Activated naive CD4-positive, alpha-beta T cell treated with anti-CD3 and anti-CD28 coated beads, Interleukin-2, amount 10 ng/mL, durations not matched to agents 7 days and 5 days (primary cell): ENCODE measurements at regions not wholly inside any gene's neighbourhood (a gene's known extent, or its start where the extent isn't known, plus 50 kb on each side); places are given as distances from the start of the nearest gene placed in this dataset.

ENCODE experiments used
- CTCF ChIA-PET: fragments of 350-600 bp; sonication (Branson Sonifier 250); formaldehyde crosslinking; loops from one replicate; lab custom pipeline; 2021; ENCODE audit warnings: antibody characterized with exemption; lab: Charles Lee
- DNase-seq: peaks from one replicate; pipeline ENCODE4 v3.0.0-alpha.2; 2020
- H3K27ac Mint-ChIP-seq: one replicate; pipeline ENCODE4 v1.8.0; 2021; ENCODE audit warnings: mild to moderate bottlenecking, moderate library complexity, mixed read lengths
- H3K27me3 Mint-ChIP-seq: one replicate; pipeline ENCODE4 v1.8.0; 2021; ENCODE audit warnings: mild to moderate bottlenecking, mixed read lengths
- H3K36me3 Mint-ChIP-seq: one replicate; pipeline ENCODE4 v1.8.0; 2021; ENCODE audit warnings: mixed read lengths
- H3K4me1 Mint-ChIP-seq: one replicate; pipeline ENCODE4 v1.8.0; 2021; ENCODE audit warnings: mixed read lengths
- H3K4me3 Mint-ChIP-seq: one replicate; pipeline ENCODE4 v1.8.0; 2021; ENCODE audit warnings: mild to moderate bottlenecking, moderate library complexity, mixed read lengths
- H3K9me3 Mint-ChIP-seq: one replicate; pipeline ENCODE4 v1.8.0; 2021; ENCODE audit warnings: mixed read lengths

DNA sequence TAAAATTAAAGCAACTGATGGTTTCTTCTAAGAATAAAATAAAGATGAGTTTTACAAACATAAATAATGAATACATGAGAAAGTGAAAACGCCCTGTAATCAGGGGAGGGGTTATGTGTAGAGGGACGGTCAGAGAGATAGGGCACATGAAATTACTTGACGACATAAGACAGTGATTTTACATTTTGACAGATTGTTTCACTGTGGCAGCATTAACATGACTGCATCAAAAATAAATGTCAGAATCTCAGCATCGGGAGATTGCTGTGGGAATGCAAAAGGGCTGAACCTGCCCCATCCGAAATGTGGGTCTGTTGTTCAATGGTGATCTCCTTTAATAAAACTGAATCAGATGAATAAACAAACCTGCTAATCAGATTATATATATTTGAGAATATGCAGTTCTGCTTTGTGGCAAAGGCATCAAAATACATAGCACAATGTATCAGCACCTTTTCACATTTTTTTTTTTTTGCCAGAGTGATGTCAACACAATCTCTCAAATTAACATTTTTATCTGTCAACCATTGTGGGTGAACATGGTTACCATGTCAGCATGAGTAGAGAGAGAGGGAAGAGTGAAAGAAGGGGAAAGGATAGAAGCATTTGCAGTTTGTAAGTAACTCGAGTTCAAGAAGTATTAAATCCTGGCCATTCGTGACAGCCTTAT, 177.1 kb upstream of the MAN1A1 start:
- CTCF ChIA-PET, result no interaction called here
- DNase-seq, result no peak
- Mint-ChIP-seq H3K27ac (no peak overlapping the region), H3K36me3 (no peaks in the 10 kb centered on the region), H3K4me3 (no peak overlapping the region), H3K4me1 (no peaks in the 10 kb centered on the region), H3K27me3 (peaks cover 5% of the 10 kb centered on the region), H3K9me3 (no peaks in the 10 kb centered on the region)

- Mint-ChIP-seq H3K4me3 (no peak overlapping the region), H3K27me3 (peaks cover 5% of the 10 kb centered on the region), H3K9me3 (no peaks in the 10 kb centered on the region), H3K36me3 (no peaks in the 10 kb centered on the region), H3K27ac (no peak overlapping the region), H3K4me1 (no peaks in the 10 kb centered on the region)
- CTCF ChIA-PET, result no interaction called here
- DNase-seq, result no peak
Measured at GRCh38 chr6:119524410-119524809, 174.8 kb upstream of the MAN1A1 start.

DNA sequence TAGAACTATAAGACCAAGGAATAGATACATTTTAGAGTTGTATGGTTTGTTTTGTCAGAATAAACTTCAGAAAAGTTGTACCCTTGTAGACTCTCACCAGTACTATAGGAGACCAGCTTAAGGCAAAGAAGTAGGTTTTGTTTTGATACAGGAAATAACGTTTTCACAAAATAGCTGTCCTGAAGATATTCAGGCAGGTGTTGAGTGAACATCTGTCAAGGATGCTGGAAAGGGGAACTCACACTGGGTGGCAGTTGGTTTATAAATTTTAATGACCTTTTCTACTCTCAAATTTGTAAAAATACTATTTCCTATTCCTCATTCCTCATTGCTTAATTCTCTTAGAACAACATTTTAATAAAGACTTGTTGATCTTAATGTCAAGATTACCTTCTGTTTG, 174.0 kb upstream of the MAN1A1 start:
- CTCF ChIA-PET, result no interaction called here
- H3K36me3 Mint-ChIP-seq, result no peaks in the 10 kb centered on the region
- no peaks in the 10 kb centered on the region for H3K27me3 Mint-ChIP-seq
- no peak overlapping the region for H3K4me3 Mint-ChIP-seq
- H3K9me3 Mint-ChIP-seq, result no peaks in the 10 kb centered on the region
- H3K27ac Mint-ChIP-seq, result no peak overlapping the region
- no peaks in the 10 kb centered on the region for H3K4me1 Mint-ChIP-seq
- no peak for DNase-seq

GRCh38 chr6:119521251-119521650, 171.7 kb upstream of the MAN1A1 start:
- DNase-seq, result no peak
- Mint-ChIP-seq H3K36me3 (no peaks in the 10 kb centered on the region), H3K4me3 (no peak overlapping the region), H3K27me3 (no peaks in the 10 kb centered on the region), H3K9me3 (no peaks in the 10 kb centered on the region), H3K4me1 (no peaks in the 10 kb centered on the region), H3K27ac (no peak overlapping the region)
- CTCF ChIA-PET, result no interaction called here

DNA sequence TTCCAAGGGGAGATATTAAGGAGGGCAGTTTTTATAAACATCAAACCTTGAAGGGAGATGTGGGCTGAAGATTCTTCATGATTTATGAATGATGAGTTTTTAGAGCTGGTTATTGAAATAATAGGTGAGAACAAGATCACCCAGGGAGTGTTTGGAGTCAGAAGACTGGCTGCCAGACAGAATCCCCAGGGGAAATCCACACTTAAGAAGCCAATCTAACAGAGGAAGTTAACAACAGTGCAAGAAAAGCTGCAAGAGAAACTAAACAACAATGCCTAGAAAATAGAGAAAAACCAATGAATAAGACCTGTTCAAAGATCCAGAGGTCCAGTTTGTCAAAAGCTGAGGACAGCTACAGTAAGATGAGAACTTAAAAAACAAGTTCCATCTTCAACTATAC, 167.9 kb upstream of the MAN1A1 start:
- CTCF ChIA-PET, result no interaction called here

DNA sequence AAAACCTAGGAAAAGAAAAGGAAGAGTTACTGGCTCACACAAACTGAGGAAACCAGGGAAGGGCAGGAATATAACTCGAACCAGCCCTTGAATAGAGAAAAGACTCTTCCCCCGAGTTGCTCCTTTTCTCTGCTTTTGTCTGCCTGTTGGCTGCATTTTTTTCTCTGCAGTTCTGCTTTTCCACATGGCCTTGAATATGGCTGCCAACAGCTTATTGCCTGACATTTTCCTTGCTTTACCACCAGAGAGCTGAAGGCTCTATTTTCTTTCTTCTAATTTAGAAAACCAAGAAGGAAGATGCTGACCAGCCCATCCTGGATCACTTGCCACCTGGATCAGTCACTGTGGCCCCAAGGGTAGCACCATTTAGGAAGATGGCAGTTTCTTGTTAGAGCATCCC, 164.8 kb upstream of the MAN1A1 start:
- no peak overlapping the region for H3K27ac Mint-ChIP-seq
- CTCF ChIA-PET, result no interaction called here
- no peaks in the 10 kb centered on the region for H3K9me3 Mint-ChIP-seq
- H3K36me3 Mint-ChIP-seq, result no peaks in the 10 kb centered on the region
- peaks cover 12% of the 10 kb centered on the region for H3K27me3 Mint-ChIP-seq
- DNase-seq, result no peak
- H3K4me1 Mint-ChIP-seq, result no peaks in the 10 kb centered on the region
- no peak overlapping the region for H3K4me3 Mint-ChIP-seq

More for the DNA sequence above, 167.9 kb upstream of the MAN1A1 start:
- H3K36me3 Mint-ChIP-seq, result no peaks in the 10 kb centered on the region
- H3K4me3 Mint-ChIP-seq, result no peak overlapping the region
- H3K9me3 Mint-ChIP-seq, result no peaks in the 10 kb centered on the region
- DNase-seq, result no peak
- H3K27ac Mint-ChIP-seq, result no peak overlapping the region
- H3K27me3 Mint-ChIP-seq, result peaks cover 12% of the 10 kb centered on the region
- no peaks in the 10 kb centered on the region for H3K4me1 Mint-ChIP-seq

DNA sequence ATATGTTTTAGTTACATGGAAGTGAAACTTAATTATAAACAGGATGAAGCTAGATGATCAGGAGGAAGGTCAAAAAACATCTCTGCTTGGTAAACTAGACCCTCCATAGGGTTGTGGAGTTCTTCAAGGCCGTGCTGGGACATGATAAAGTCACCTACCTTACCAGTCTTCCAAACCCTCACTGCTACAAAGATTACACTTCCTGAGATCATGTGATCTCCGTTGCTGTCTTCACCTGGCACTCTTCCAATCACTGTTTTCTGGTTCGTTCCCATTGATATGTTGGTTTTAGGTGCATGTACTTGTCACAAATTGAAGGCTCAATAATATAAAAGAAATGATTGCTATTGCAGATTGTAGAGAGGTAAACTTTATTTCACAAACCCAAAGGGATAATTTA, 161.5 kb upstream of the MAN1A1 start:
- Mint-ChIP-seq H3K27me3 (peaks cover 12% of the 10 kb centered on the region), H3K36me3 (no peaks in the 10 kb centered on the region), H3K27ac (no peak overlapping the region), H3K4me1 (no peaks in the 10 kb centered on the region), H3K9me3 (no peaks in the 10 kb centered on the region), H3K4me3 (no peak overlapping the region)
- no peak for DNase-seq
- CTCF ChIA-PET, result no interaction called here

DNA sequence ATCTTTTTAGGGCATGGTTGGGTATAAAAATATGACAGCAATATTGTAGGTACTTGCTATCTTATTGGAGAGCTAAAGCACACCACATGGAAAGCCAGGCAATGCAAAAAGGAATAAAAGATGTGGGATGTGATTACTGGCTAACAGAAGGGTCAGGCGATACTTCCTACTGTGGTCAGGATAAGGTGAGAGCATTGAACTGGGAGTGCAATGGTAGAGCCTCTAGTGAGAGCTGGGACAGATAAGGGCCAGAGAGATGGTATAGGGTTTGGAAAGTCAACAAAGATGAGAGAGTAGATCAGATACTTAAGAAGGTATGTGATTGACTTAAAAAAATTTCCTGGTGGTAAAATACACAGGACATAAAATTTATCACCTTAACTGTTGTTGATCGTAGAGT, 160.7 kb upstream of the MAN1A1 start:
- H3K36me3 Mint-ChIP-seq, result no peaks in the 10 kb centered on the region
- H3K27ac Mint-ChIP-seq, result no peak overlapping the region
- CTCF ChIA-PET, result no interaction called here
- no peak for DNase-seq
- no peak overlapping the region for H3K4me3 Mint-ChIP-seq
- H3K4me1 Mint-ChIP-seq, result no peaks in the 10 kb centered on the region
- H3K9me3 Mint-ChIP-seq, result no peaks in the 10 kb centered on the region
- H3K27me3 Mint-ChIP-seq, result peaks cover 12% of the 10 kb centered on the region

DNA sequence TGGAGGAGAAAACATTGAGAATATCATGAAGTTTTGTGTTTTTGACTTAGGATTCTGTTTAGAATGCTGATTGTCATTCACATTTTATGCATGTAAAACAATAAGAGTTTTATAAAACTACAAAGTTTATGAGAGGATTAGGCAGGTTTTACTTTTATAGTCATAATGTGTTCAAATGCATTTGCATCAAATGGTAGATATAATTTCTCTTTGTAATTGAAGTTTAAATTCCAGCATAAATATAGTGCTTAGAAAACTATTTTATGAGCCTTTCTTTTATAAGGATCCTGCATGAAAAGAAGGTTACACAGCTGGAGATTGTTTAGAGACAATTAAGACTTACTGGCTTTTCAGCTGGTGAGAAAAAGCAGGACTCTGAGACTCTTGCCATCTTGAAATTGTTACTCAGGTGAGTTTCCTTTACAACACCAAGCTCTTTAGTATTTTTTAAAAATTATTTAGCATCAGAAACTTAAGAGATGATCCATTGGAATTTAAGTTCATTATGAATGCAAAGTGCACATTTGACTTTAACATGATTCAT, 157.1 kb upstream of the MAN1A1 start:
- no peak overlapping the region for H3K4me3 Mint-ChIP-seq
- H3K9me3 Mint-ChIP-seq, result no peaks in the 10 kb centered on the region
- no peaks in the 10 kb centered on the region for H3K4me1 Mint-ChIP-seq
- no peak for DNase-seq
- H3K27ac Mint-ChIP-seq, result no peak overlapping the region
- CTCF ChIA-PET, result no interaction called here
- peaks cover 7% of the 10 kb centered on the region for H3K27me3 Mint-ChIP-seq
- no peaks in the 10 kb centered on the region for H3K36me3 Mint-ChIP-seq

DNA sequence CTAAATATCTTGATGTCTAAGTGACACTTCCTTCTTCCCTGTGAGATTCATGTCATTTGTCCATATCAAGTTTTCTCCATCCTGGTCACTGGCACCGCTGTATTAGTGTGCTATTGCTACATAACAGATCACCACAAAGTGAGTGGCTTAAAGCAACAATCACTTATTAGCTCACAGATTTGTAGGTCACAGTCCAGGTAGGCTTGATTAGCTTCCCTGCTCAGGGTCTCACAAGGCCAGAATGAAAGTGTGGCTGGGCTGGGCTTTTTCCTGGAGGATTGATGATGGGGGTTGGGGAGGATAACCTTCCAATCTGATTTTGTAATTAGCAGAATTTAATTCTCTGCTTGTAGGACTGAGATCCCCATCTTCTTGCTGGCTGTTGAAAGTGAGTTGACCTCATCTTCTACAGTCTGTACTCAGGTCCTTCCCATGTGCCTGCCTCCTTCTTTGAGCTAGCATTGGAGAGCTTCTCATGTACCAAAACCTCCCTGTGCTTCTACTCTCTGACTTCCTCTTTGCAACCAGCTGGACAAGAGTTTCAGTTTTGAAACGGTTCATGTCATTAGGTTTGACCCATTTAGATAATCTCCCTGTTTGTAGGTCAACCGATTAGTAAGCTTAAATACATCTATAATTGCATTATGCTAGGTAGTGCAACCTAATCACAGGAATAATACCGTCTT, 152.4 kb upstream of the MAN1A1 start:
- Mint-ChIP-seq H3K4me1 (no peaks in the 10 kb centered on the region), H3K4me3 (no peak overlapping the region), H3K9me3 (no peaks in the 10 kb centered on the region), H3K36me3 (no peaks in the 10 kb centered on the region), H3K27ac (no peak overlapping the region), H3K27me3 (peaks cover 11% of the 10 kb centered on the region)
- CTCF ChIA-PET, result no interaction called here
- DNase-seq, result no peak

- Mint-ChIP-seq H3K27me3 (peaks cover 16% of the 10 kb centered on the region), H3K4me3 (no peak overlapping the region), H3K4me1 (no peaks in the 10 kb centered on the region), H3K27ac (no peak overlapping the region), H3K36me3 (no peaks in the 10 kb centered on the region), H3K9me3 (no peaks in the 10 kb centered on the region)
- CTCF ChIA-PET, result no interaction called here
- no peak for DNase-seq
Measured at GRCh38 chr6:119499797-119500196, 150.2 kb upstream of the MAN1A1 start.

GRCh38 chr6:119497988-119498727, 148.6 kb upstream of the MAN1A1 start:
- Mint-ChIP-seq H3K4me1 (no peaks in the 10 kb centered on the region), H3K4me3 (no peak overlapping the region), H3K36me3 (no peaks in the 10 kb centered on the region), H3K27me3 (peaks cover 25% of the 10 kb centered on the region), H3K9me3 (no peaks in the 10 kb centered on the region), H3K27ac (no peak overlapping the region)
- no peak for DNase-seq
- CTCF ChIA-PET, result no interaction called here

DNA sequence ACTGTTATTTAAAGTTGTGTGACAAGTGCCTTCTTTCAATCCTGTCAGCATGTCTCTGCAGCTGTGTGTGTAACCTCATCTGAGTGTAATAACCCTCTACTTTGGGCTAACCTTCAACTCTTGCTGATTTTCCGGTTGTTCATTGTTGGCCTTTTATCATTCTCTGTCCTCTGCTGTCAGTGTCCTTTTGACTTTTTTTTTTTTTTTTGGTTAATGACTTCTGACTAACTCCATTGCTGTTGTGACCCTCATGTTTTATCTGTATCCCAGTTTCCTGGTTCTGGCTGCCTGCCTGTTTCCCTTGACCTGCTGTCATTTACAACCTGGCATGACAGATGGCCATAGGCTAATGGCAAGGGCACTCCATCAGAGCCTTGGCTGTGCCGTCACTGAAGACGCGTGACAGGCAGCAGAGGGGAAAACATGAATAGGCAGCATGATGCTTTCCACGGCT, 145.7 kb upstream of the MAN1A1 start:
- Mint-ChIP-seq H3K27ac (no peak overlapping the region), H3K9me3 (no peaks in the 10 kb centered on the region), H3K4me3 (no peak overlapping the region), H3K27me3 (peaks cover 25% of the 10 kb centered on the region), H3K4me1 (peaks cover 11% of the 10 kb centered on the region), H3K36me3 (peaks cover 2% of the 10 kb centered on the region)
- CTCF ChIA-PET, result no interaction called here
- DNase-seq, result no peak

DNA sequence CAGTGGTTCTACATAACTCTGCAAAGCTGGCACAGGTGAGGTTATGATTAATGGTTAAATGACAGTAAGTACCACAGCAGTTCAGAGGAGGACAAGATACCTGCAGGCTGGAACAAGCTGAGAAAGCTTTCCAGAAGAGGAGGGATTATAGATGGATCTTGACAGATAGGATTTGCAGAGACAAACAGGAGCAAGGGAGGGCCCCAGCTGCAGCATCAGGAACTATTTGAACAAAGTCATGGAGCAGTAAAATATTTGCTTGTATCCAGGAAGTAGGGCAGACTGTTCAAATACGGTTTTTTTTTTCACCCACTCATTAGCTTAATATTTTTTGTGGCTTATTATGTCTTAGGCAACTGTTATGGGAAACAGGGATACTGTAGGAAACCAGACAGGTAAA, 144.4 kb upstream of the MAN1A1 start:
- Mint-ChIP-seq H3K4me1 (peaks cover 24% of the 10 kb centered on the region), H3K27ac (no peak overlapping the region), H3K4me3 (no peak overlapping the region), H3K9me3 (no peaks in the 10 kb centered on the region), H3K36me3 (peaks cover 3% of the 10 kb centered on the region), H3K27me3 (peaks cover 22% of the 10 kb centered on the region)
- CTCF ChIA-PET, result no interaction called here
- DNase-seq, result no peak
